H9 (cell line): ENCODE measurements at regions not wholly inside any gene's neighbourhood (a gene's known extent, or its start where the extent isn't known, plus 50 kb on each side); places are given as distances from the start of the nearest gene placed in this dataset.

Experiments used
- DNase-seq: peaks from one replicate; pipeline ENCODE4 v3.0.0-alpha.2; 2017
- H2AFZ ChIP-seq: one replicate; pipeline ENCODE4 v1.6.1; 2013; ENCODE audit warnings: mild to moderate bottlenecking, low read length, control low read depth, moderate library complexity
- H2AK5ac ChIP-seq: 2 replicates; pipeline ENCODE4 v1.6.1; 2013; ENCODE audit warnings: low read length, control low read depth, mixed read lengths; ENCODE audit not compliant: insufficient read length
- H2BK120ac ChIP-seq: one replicate; pipeline ENCODE4 v1.6.1; 2013; ENCODE audit warnings: low read depth, mild to moderate bottlenecking, low read length, control low read depth, inconsistent platforms; ENCODE audit not compliant: poor library complexity, severe bottlenecking
- H2BK12ac ChIP-seq: 2 replicates; pipeline ENCODE4 v1.6.1; 2013; ENCODE audit warnings: low read length, control low read depth, mixed read lengths, low read depth; ENCODE audit not compliant: insufficient read length
- H2BK15ac ChIP-seq: 2 replicates; pipeline ENCODE4 v1.6.1; 2013; ENCODE audit warnings: low read depth, low read length, control low read depth
- H2BK20ac ChIP-seq: one replicate; pipeline ENCODE4 v1.6.1; 2013; ENCODE audit warnings: low read depth, mild to moderate bottlenecking, low read length, control low read depth, inconsistent platforms; ENCODE audit not compliant: poor library complexity, severe bottlenecking
- H2BK5ac ChIP-seq: 2 replicates; pipeline ENCODE4 v1.6.1; 2013; ENCODE audit warnings: low read length, control low read depth, mixed read lengths; ENCODE audit not compliant: insufficient read length
- H3K14ac ChIP-seq: 2 replicates; pipeline ENCODE4 v1.6.1; 2013; ENCODE audit warnings: low read length, control low read depth; ENCODE audit not compliant: insufficient read depth
- H3K18ac ChIP-seq: 2 replicates; pipeline ENCODE4 v1.6.1; 2013; ENCODE audit warnings: low read depth, mild to moderate bottlenecking, mixed read lengths, low read length, control low read depth; ENCODE audit not compliant: insufficient read length
- H3K23ac ChIP-seq: 2 replicates; pipeline ENCODE4 v1.6.1; 2013; ENCODE audit warnings: low read length, control low read depth, mixed read lengths, low read depth; ENCODE audit not compliant: insufficient read length
- H3K23me2 ChIP-seq: 2 replicates; pipeline ENCODE4 v1.6.1; 2013; ENCODE audit warnings: low read depth, mild to moderate bottlenecking, mixed read lengths, low read length, control low read depth; ENCODE audit not compliant: insufficient read length, poor library complexity, severe bottlenecking
- H3K27ac ChIP-seq: 2 replicates; pipeline ENCODE4 v1.5.1; 2013; ENCODE audit warnings: low read length, control low read depth, mixed read lengths, low read depth; ENCODE audit not compliant: insufficient read length
- H3K27me3 ChIP-seq: 2 replicates; pipeline ENCODE4 v1.6.1; 2013; ENCODE audit warnings: low read length, control low read depth, inconsistent platforms; ENCODE audit not compliant: insufficient read depth
- H3K4ac ChIP-seq: 2 replicates; pipeline ENCODE4 v1.6.1; 2013; ENCODE audit warnings: low read depth, mild to moderate bottlenecking, control low read depth, inconsistent platforms, low read length, moderate library complexity
- H3K4me1 ChIP-seq: 2 replicates; pipeline ENCODE4 v1.6.1; 2013; ENCODE audit warnings: low read length, control low read depth, inconsistent platforms; ENCODE audit not compliant: insufficient read depth
- H3K4me2 ChIP-seq: 2 replicates; pipeline ENCODE4 v1.6.1; 2013; ENCODE audit warnings: low read length, control low read depth, mixed read lengths; ENCODE audit not compliant: insufficient read length, insufficient read depth
- H3K56ac ChIP-seq: 2 replicates; pipeline ENCODE4 v1.6.1; 2013; ENCODE audit warnings: low read depth, mild to moderate bottlenecking, mixed read lengths, low read length, control low read depth; ENCODE audit not compliant: insufficient read length
- H3K79me1 ChIP-seq: 2 replicates; pipeline ENCODE4 v1.6.1; 2013; ENCODE audit warnings: low read depth, mild to moderate bottlenecking, moderate library complexity, low read length, control low read depth, inconsistent platforms; ENCODE audit not compliant: insufficient read depth, poor library complexity, severe bottlenecking
- H3K79me2 ChIP-seq: 2 replicates; pipeline ENCODE4 v1.6.1; 2013; ENCODE audit warnings: low read length, control low read depth, inconsistent platforms; ENCODE audit not compliant: insufficient read depth
- H3K9ac ChIP-seq: 2 replicates; pipeline ENCODE4 v1.6.1; 2013; ENCODE audit warnings: low read length, control low read depth, mixed read lengths; ENCODE audit not compliant: insufficient read length; ENCODE audit errors: extremely low read depth
- H3K9me3 ChIP-seq: one replicate; pipeline ENCODE4 v1.6.1; 2013; ENCODE audit warnings: low read depth, low read length, inconsistent platforms; ENCODE audit not compliant: control insufficient read depth
- H3T11ph ChIP-seq: one replicate; pipeline ENCODE4 v1.6.1; 2013; ENCODE audit warnings: mild to moderate bottlenecking, low read length, control low read depth, inconsistent platforms
- H4K20me1 ChIP-seq: one replicate; pipeline ENCODE4 v1.6.1; 2013; ENCODE audit not compliant: control insufficient read depth, insufficient read length, insufficient read depth
- H4K5ac ChIP-seq: 2 replicates; pipeline ENCODE4 v1.6.1; 2013; ENCODE audit warnings: low read depth, mild to moderate bottlenecking, mixed read lengths, low read length, control low read depth; ENCODE audit not compliant: insufficient read length
- H4K8ac ChIP-seq: replicated peaks from 2 replicates; pipeline ENCODE4 v1.6.1; 2013; ENCODE audit warnings: low read length, control low read depth, mixed read lengths, low read depth; ENCODE audit not compliant: insufficient read length
- H4K91ac ChIP-seq: 2 replicates; pipeline ENCODE4 v1.6.1; 2013; ENCODE audit warnings: low read depth, mild to moderate bottlenecking, moderate library complexity, mixed read lengths, low read length, control low read depth; ENCODE audit not compliant: insufficient read length
- H3K27ac Mint-ChIP-seq, 3 experiments: 2 replicates in 2 of 3; 3 replicates in 1 of 3; pipeline ENCODE4 v1.8.0; 2020 to 2021; ENCODE audit warnings: mixed read lengths in 3 of 3, mild to moderate bottlenecking in 1 of 3, moderate library complexity in 1 of 3
- H3K27me3 Mint-ChIP-seq: 2 replicates; pipeline ENCODE4 v1.8.0; 2021; ENCODE audit warnings: low read depth, mild to moderate bottlenecking, moderate library complexity, mixed read lengths
- H3K36me3 Mint-ChIP-seq, 3 experiments: 2 replicates in 2 of 3; 3 replicates in 1 of 3; pipeline ENCODE4 v1.8.0; 2020 to 2021; ENCODE audit warnings: low read depth in 3 of 3, mixed read lengths in 3 of 3; ENCODE audit not compliant: insufficient read depth in 1 of 3
- H3K4me1 Mint-ChIP-seq, 2 experiments: 2 replicates each; pipeline ENCODE4 v1.8.0; 2020; ENCODE audit warnings: mixed read lengths in 2 of 2
- H3K4me3 Mint-ChIP-seq, 2 experiments: 2 replicates in 1 of 2; 3 replicates in 1 of 2; pipeline ENCODE4 v1.8.0; 2020 to 2021; ENCODE audit warnings: mild to moderate bottlenecking in 2 of 2, mixed read lengths in 2 of 2, moderate library complexity in 1 of 2
- H3K9me3 Mint-ChIP-seq, 2 experiments: 2 replicates in 1 of 2; 3 replicates in 1 of 2; pipeline ENCODE4 v1.8.0; 2020; ENCODE audit warnings: mild to moderate bottlenecking in 2 of 2, mixed read lengths in 2 of 2, moderate library complexity in 1 of 2
- WGBS: extraction: QIAGEN DNeasy Blood & Tissue Kit; methylation state at CpG from one replicate; pipeline ENCODE4 v1.1.7; 2013; ENCODE audit warnings: missing lambda C conversion rate, low lambda C conversion rate, mixed read lengths; ENCODE audit not compliant: insufficient read length; ENCODE audit errors: extremely low coverage; 5-methylcytosine and 5-hydroxymethylcytosine counted together
- TF ChIP-seq, protein P1 (sequence below): fragments of 200-600 bp; sonication (generic); conservative IDR thresholded peaks from 3 replicates; pipeline ENCODE4 v1.8.0; 2021; ENCODE audit warnings: antibody characterized with exemption, mild to moderate bottlenecking

DNA sequence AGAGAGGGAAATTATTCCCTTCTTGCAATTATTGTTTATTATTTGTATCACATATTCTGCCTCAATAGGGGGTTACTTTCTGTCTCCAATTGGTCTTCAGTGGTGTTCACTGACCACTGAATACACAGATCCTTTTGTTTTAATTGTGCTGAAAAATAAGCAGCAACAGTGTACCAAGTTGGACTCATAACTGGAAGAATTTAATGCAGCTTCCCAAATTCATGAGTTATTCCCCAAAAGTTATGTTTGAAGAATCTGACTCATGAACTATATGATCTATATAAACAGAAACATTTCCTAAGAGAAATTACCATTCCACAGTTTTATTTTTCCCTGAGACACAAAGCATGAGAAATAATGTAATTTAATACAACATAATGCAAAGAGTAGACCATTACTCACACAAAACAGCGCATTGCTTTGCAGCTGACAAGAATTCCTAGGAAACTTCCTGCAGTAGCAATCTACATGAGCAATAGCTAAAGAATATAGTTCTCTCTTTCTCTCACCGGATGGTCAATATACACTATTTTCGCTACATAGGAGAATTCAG lies 479.2 kb downstream of the HTR7 start:
- WGBS = no CpG with 5 or more reads among the region's 3 CpGs
- Histone ChIP-seq H3K4me2 (no peak overlapping the region), H3K79me1 (no peaks in the 10 kb centered on the region), H3K9me3 (no peaks in the 10 kb centered on the region), H3K14ac (no peak overlapping the region), H3K18ac (no peak overlapping the region), H4K20me1 (no peaks in the 10 kb centered on the region), H3T11ph (no peak overlapping the region), H3K79me2 (no peaks in the 10 kb centered on the region), H4K91ac (no peak overlapping the region), H3K4me1 (0 out of 2 replicates have a peak, but pooled peaks cover 2% of the 10 kb centered on the region), H2BK15ac (no peak overlapping the region), H2BK20ac (no peak overlapping the region), H3K4ac (no peak overlapping the region), H3K27me3 (no peaks in the 10 kb centered on the region), H2BK120ac (no peak overlapping the region), H3K56ac (no peak overlapping the region), H4K5ac (no peak overlapping the region), H2AFZ (no peak overlapping the region), H2AK5ac (no peak overlapping the region), H3K27ac (no peak overlapping the region), H3K23me2 (no peaks in the 10 kb centered on the region), H2BK12ac (no peak overlapping the region), H2BK5ac (no peak overlapping the region), H3K23ac (no peak overlapping the region), H3K9ac (no peak overlapping the region), H4K8ac (no peak overlapping the region)
- TF ChIP-seq, protein P1, sequence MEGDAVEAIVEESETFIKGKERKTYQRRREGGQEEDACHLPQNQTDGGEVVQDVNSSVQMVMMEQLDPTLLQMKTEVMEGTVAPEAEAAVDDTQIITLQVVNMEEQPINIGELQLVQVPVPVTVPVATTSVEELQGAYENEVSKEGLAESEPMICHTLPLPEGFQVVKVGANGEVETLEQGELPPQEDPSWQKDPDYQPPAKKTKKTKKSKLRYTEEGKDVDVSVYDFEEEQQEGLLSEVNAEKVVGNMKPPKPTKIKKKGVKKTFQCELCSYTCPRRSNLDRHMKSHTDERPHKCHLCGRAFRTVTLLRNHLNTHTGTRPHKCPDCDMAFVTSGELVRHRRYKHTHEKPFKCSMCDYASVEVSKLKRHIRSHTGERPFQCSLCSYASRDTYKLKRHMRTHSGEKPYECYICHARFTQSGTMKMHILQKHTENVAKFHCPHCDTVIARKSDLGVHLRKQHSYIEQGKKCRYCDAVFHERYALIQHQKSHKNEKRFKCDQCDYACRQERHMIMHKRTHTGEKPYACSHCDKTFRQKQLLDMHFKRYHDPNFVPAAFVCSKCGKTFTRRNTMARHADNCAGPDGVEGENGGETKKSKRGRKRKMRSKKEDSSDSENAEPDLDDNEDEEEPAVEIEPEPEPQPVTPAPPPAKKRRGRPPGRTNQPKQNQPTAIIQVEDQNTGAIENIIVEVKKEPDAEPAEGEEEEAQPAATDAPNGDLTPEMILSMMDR = no peak
- no peaks in the 10 kb centered on the region for H3K27me3 Mint-ChIP-seq
- H3K4me1 Mint-ChIP-seq = peaks cover 12 to 15% of the 10 kb centered on the region in 2 experiments
- H3K36me3 Mint-ChIP-seq = no peaks in the 10 kb centered on the region
- H3K27ac Mint-ChIP-seq = no peak overlapping the region; a peak in 1 of 7 replicates
- H3K4me3 Mint-ChIP-seq = no peak overlapping the region
- DNase-seq = no peak
- no peaks in the 10 kb centered on the region for H3K9me3 Mint-ChIP-seq
